HepG2 (cell line): ENCODE measurements at regions not wholly inside any gene's neighbourhood (a gene's known extent, or its start where the extent isn't known, plus 50 kb on each side); places are given as distances from the start of the nearest gene placed in this dataset.

Experiments
- ATF7 ChIP-seq, 2 experiments: fragments of 450-650 bp in 1 of 2; sonication (generic) in 1 of 2; formaldehyde crosslinking in 1 of 2; IDR thresholded peaks; 2 replicates each; pipeline versions ENCODE4 v1.4.0 to v1.6.1; 2016 to 2020; ENCODE audit warnings: antibody characterized with exemption in 1 of 2, mild to moderate bottlenecking in 1 of 2, missing genetic modification reagents in 1 of 2
- FOXP4 ChIP-seq: sonication (generic); formaldehyde crosslinking; IDR thresholded peaks from 2 replicates; pipeline ENCODE4 v1.4.0; 2020; ENCODE audit warnings: missing genetic modification reagents
- HMG20A ChIP-seq: IDR thresholded peaks from 2 replicates; pipeline ENCODE4 v1.6.1; 2016; ENCODE audit warnings: borderline replicate concordance
- PAX8 ChIP-seq: sonication (generic); formaldehyde crosslinking; IDR thresholded peaks from 2 replicates; pipeline ENCODE4 v1.8.0; 2022; ENCODE audit warnings: mild to moderate bottlenecking, missing genetic modification reagents, borderline replicate concordance
- PRDM10 ChIP-seq: sonication (generic); formaldehyde crosslinking; IDR thresholded peaks from 2 replicates; pipeline ENCODE4 v1.4.0; 2020; ENCODE audit warnings: low read depth, missing genetic modification reagents
- TGIF2 ChIP-seq: IDR thresholded peaks from 2 replicates; pipeline ENCODE4 v1.6.1; 2016; ENCODE audit warnings: control low read depth, missing compliant biosample characterization
- ZBTB42 ChIP-seq: sonication (generic); formaldehyde crosslinking; IDR thresholded peaks from 2 replicates; pipeline ENCODE4 v1.5.0; 2020; ENCODE audit warnings: mild to moderate bottlenecking, missing genetic modification reagents
- ZNF101 ChIP-seq: sonication (generic); formaldehyde crosslinking; IDR thresholded peaks from 2 replicates; pipeline ENCODE4 v1.4.0; 2020; ENCODE audit warnings: mild to moderate bottlenecking, low read depth, missing genetic modification reagents, borderline replicate concordance
- ZNF3 ChIP-seq: IDR thresholded peaks from 2 replicates; pipeline ENCODE4 v1.7.0; 2017; ENCODE audit warnings: inconsistent platforms
- ZNF564 ChIP-seq: sonication (generic); formaldehyde crosslinking; IDR thresholded peaks from 2 replicates; pipeline ENCODE4 v1.8.1; 2023; ENCODE audit warnings: mild to moderate bottlenecking, missing genetic modification reagents
- ZNF615 ChIP-seq: sonication (generic); formaldehyde crosslinking; IDR thresholded peaks from 2 replicates; pipeline ENCODE4 v1.5.0; 2020; ENCODE audit warnings: mild to moderate bottlenecking, missing genetic modification reagents, borderline replicate concordance
- ZNF687 ChIP-seq: sonication (generic); formaldehyde crosslinking; IDR thresholded peaks from 2 replicates; pipeline ENCODE4 v1.5.1; 2020; ENCODE audit warnings: mild to moderate bottlenecking, missing genetic modification reagents, moderate library complexity
- TF ChIP-seq, protein P1 (sequence below): sonication (generic); formaldehyde crosslinking; IDR thresholded peaks from 2 replicates; pipeline ENCODE4 v1.4.0; 2020; ENCODE audit warnings: missing genetic modification reagents
- TF ChIP-seq, protein P2 (sequence below): sonication (generic); formaldehyde crosslinking; IDR thresholded peaks from 2 replicates; pipeline ENCODE4 v1.5.0; 2020; ENCODE audit warnings: missing genetic modification reagents
- TF ChIP-seq, protein P3 (sequence below): IDR thresholded peaks from 2 replicates; pipeline ENCODE4 v1.6.1; 2012; ENCODE audit warnings: low read length, improper control_type of control experiment

- TF ChIP-seq, protein P1, sequence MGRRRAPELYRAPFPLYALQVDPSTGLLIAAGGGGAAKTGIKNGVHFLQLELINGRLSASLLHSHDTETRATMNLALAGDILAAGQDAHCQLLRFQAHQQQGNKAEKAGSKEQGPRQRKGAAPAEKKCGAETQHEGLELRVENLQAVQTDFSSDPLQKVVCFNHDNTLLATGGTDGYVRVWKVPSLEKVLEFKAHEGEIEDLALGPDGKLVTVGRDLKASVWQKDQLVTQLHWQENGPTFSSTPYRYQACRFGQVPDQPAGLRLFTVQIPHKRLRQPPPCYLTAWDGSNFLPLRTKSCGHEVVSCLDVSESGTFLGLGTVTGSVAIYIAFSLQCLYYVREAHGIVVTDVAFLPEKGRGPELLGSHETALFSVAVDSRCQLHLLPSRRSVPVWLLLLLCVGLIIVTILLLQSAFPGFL (CRISPR knock-in tag): no peak
- TF ChIP-seq ZNF687 (CRISPR knock-in tag) (no peak), ZNF615 (CRISPR knock-in tag) (no peak), ATF7 (IDR thresholded peaks at IDR 0.05) (no peak), ATF7 (CRISPR knock-in tag; IDR thresholded peaks at IDR 0.05) (no peak), ZBTB42 (CRISPR knock-in tag) (no peak), PAX8 (CRISPR knock-in tag) (no peak), ZNF101 (CRISPR knock-in tag) (no peak), ZNF3 (CRISPR knock-in tag) (no peak), HMG20A (CRISPR knock-in tag) (peak; percentile 59; the same call in 1 of the 2 replicates), ZNF564 (CRISPR knock-in tag) (no peak), FOXP4 (CRISPR knock-in tag) (no peak), TGIF2 (CRISPR knock-in tag) (no peak), PRDM10 (CRISPR knock-in tag) (no peak)
- TF ChIP-seq, protein P2, sequence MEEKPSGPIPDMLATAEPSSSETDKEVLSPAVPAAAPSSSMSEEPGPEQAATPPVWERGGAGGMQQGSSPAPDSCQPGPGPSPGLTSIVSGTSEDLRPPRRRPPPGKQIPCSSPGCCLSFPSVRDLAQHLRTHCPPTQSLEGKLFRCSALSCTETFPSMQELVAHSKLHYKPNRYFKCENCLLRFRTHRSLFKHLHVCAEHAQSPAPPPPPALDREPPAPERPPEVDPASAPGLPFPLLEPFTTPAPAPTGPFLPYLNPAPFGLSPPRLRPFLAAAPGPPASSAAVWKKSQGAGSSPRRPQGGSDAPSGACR (CRISPR knock-in tag): no peak
- TF ChIP-seq, protein P3, sequence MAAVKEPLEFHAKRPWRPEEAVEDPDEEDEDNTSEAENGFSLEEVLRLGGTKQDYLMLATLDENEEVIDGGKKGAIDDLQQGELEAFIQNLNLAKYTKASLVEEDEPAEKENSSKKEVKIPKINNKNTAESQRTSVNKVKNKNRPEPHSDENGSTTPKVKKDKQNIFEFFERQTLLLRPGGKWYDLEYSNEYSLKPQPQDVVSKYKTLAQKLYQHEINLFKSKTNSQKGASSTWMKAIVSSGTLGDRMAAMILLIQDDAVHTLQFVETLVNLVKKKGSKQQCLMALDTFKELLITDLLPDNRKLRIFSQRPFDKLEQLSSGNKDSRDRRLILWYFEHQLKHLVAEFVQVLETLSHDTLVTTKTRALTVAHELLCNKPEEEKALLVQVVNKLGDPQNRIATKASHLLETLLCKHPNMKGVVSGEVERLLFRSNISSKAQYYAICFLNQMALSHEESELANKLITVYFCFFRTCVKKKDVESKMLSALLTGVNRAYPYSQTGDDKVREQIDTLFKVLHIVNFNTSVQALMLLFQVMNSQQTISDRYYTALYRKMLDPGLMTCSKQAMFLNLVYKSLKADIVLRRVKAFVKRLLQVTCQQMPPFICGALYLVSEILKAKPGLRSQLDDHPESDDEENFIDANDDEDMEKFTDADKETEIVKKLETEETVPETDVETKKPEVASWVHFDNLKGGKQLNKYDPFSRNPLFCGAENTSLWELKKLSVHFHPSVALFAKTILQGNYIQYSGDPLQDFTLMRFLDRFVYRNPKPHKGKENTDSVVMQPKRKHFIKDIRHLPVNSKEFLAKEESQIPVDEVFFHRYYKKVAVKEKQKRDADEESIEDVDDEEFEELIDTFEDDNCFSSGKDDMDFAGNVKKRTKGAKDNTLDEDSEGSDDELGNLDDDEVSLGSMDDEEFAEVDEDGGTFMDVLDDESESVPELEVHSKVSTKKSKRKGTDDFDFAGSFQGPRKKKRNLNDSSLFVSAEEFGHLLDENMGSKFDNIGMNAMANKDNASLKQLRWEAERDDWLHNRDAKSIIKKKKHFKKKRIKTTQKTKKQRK: no peak
Measured at GRCh38 chrX:91108761-91109160, 325.9 kb upstream of the PABPC5 start (continued).
